PC-9 (cell line): ENCODE measurements at regions not wholly inside any gene's neighbourhood (a gene's known extent, or its start where the extent isn't known, plus 50 kb on each side); places are given as distances from the start of the nearest gene placed in this dataset.

Source experiments
- BruUV-seq: library from RNA; stranded (reverse); fragments of 400-500 nt; replicated peaks from 2 replicates; lab custom pipeline; 2021; lab: Mats Ljungman, UMichigan
- CTCF ChIA-PET: fragments of 300-600 bp; sonication (Branson Sonifier 250); formaldehyde crosslinking; loops from one replicate; lab custom pipeline; 2022; ENCODE audit warnings: antibody characterized with exemption; lab: Charles Lee
- POLR2A ChIA-PET: fragments of 300-600 bp; sonication (Branson Sonifier 250); formaldehyde crosslinking; loops from one replicate; lab custom pipeline; 2022; ENCODE audit warnings: antibody characterized with exemption; ENCODE audit not compliant: unreplicated experiment; lab: Charles Lee
- DNase-seq, 2 experiments: peaks; one replicate each; pipeline versions ENCODE4 v3.0.0 to v3.0.0-alpha.2; 2015 to 2022; ENCODE audit warnings: mixed read lengths in 1 of 2
- H2AFZ ChIP-seq: fragments of 200-600 bp; sonication (generic); 2 replicates; pipeline ENCODE4 v1.8.1; 2017; ENCODE audit warnings: antibody characterized with exemption
- H3F3A ChIP-seq: fragments of 200-600 bp; sonication (generic); 2 replicates; pipeline ENCODE4 v1.8.1; 2017; ENCODE audit warnings: antibody characterized with exemption, mild to moderate bottlenecking, low read depth; ENCODE audit not compliant: insufficient read depth
- H3K27ac ChIP-seq: fragments of 200-600 bp; sonication (generic); 2 replicates; pipeline ENCODE4 v1.6.1; 2016; ENCODE audit warnings: mixed run types
- H3K27me3 ChIP-seq: fragments of 200-600 bp; sonication (generic); 2 replicates; pipeline ENCODE4 v1.6.1; 2016; ENCODE audit warnings: low read depth, mixed run types; ENCODE audit not compliant: insufficient read depth
- H3K36me3 ChIP-seq: fragments of 200-600 bp; sonication (generic); 2 replicates; pipeline ENCODE4 v1.6.1; 2016; ENCODE audit warnings: low read depth, mixed run types
- H3K4me1 ChIP-seq: fragments of 200-600 bp; sonication (generic); replicated peaks from 2 replicates; pipeline ENCODE4 v1.6.1; 2016; ENCODE audit warnings: mixed run types; ENCODE audit not compliant: insufficient read depth
- H3K4me2 ChIP-seq: fragments of 200-600 bp; sonication (generic); 2 replicates; pipeline ENCODE4 v1.6.1; 2017; ENCODE audit warnings: mixed run types
- H3K4me3 ChIP-seq: fragments of 200-600 bp; sonication (generic); 2 replicates; pipeline ENCODE4 v1.6.1; 2016; ENCODE audit warnings: mixed run types
- H3K79me2 ChIP-seq: fragments of 200-600 bp; sonication (generic); 2 replicates; pipeline ENCODE4 v1.6.1; 2017; ENCODE audit warnings: low read depth, mixed run types
- H3K9me2 ChIP-seq: fragments of 200-600 bp; sonication (generic); 2 replicates; pipeline ENCODE4 v1.8.1; 2017; ENCODE audit warnings: mild to moderate bottlenecking; ENCODE audit not compliant: insufficient read depth
- H3K9me3 ChIP-seq: fragments of 200-600 bp; sonication (generic); 2 replicates; pipeline ENCODE4 v1.8.1; 2016; ENCODE audit warnings: low read depth; ENCODE audit not compliant: insufficient read depth
- H4K20me1 ChIP-seq: fragments of 200-600 bp; sonication (generic); 2 replicates; pipeline ENCODE4 v1.8.1; 2017; ENCODE audit not compliant: insufficient read depth
- EZH2 ChIP-seq: fragments of 200-600 bp; sonication (generic); IDR thresholded peaks from 2 replicates; pipeline ENCODE4 v1.8.0; 2017; ENCODE audit warnings: antibody characterized with exemption, low read depth
- intact Hi-C: fragments of 100-400 bp; cut with micrococcal nuclease; formaldehyde crosslinking; loops from one replicate; pipeline ENCODE4 v1.10.0; 2022; ENCODE audit not compliant: unreplicated experiment
- TF ChIP-seq, protein P1 (sequence below): fragments of 200-600 bp; sonication (generic); conservative IDR thresholded peaks from 2 replicates; pipeline ENCODE4 v1.6.1; 2017; ENCODE audit warnings: mixed run types, antibody characterized with exemption, mild to moderate bottlenecking, moderate library complexity

DNA sequence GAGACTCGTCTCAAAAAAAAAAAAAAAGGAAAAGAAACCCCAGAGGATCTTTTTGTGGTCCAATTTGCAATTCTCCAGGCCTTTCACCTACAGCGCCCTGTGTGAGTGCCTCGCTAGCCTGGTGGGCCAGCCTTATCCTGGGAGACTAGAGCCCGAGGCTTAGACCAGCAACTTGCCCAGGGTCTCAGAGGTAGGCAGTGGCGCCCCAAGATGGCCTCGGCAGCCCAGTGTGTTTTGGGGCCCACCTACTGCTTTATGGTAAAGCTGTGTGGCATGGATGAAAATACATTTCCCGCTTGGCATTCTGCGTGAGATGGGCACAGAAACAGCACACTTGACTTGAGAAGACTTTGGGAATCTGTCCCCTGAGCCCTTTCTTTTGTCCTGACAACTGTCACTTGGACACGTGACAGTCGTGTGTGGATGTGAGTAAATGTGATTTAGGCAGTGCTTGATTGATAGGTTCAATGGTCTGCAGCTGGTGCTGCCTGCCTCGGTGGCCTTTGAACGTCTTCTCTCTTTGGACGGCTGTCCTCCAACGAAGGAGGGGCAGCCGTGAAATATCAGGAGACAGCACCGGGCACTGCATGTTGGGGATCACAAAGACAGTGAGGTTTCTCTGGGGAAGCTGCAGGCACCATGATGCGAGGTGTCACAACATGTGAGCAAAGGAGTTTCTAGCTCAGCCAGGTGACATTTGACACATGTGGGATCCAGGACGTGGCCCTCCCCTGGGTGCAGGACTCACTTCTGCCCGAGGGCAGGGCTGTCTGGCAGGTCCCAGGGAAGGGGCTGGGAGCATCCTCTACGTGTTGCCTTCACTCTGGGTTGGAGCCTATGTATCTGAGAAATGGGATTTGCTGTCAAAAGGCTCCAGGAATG lies 209.5 kb upstream of the TWIST2 start:
- ChIA-PET CTCF (no interaction called here), POLR2A (interaction anchor here (0.6 kb wide), 1 partner anchor 135 kb away, joined by 8 read pairs; no protein-coding TSS in a partner anchor)
- H3K27ac ChIP-seq = no peak overlapping the region
- H3K9me2 ChIP-seq = no peaks in the 10 kb centered on the region
- no peak for DNase-seq
- no peaks in the 10 kb centered on the region for H4K20me1 ChIP-seq
- no peak overlapping the region for H3K4me3 ChIP-seq
- H3K4me1 ChIP-seq = peaks cover 17% of the 10 kb centered on the region
- H3K36me3 ChIP-seq = no peaks in the 10 kb centered on the region
- H3K9me3 ChIP-seq = no peaks in the 10 kb centered on the region
- H3K79me2 ChIP-seq = no peaks in the 10 kb centered on the region
- peaks cover 9% of the 10 kb centered on the region; the same call in 1 of the 2 replicates for H3F3A ChIP-seq
- H3K27me3 ChIP-seq = peaks cover 63% of the 10 kb centered on the region
- TF ChIP-seq EZH2 = no peak
- TF ChIP-seq, protein P1, sequence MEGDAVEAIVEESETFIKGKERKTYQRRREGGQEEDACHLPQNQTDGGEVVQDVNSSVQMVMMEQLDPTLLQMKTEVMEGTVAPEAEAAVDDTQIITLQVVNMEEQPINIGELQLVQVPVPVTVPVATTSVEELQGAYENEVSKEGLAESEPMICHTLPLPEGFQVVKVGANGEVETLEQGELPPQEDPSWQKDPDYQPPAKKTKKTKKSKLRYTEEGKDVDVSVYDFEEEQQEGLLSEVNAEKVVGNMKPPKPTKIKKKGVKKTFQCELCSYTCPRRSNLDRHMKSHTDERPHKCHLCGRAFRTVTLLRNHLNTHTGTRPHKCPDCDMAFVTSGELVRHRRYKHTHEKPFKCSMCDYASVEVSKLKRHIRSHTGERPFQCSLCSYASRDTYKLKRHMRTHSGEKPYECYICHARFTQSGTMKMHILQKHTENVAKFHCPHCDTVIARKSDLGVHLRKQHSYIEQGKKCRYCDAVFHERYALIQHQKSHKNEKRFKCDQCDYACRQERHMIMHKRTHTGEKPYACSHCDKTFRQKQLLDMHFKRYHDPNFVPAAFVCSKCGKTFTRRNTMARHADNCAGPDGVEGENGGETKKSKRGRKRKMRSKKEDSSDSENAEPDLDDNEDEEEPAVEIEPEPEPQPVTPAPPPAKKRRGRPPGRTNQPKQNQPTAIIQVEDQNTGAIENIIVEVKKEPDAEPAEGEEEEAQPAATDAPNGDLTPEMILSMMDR = no peak
- intact Hi-C loops = no loop called here
- no peak overlapping the region for H2AFZ ChIP-seq
- H3K4me2 ChIP-seq = no peak overlapping the region
- no TSS peak for BruUV-seq

DNA sequence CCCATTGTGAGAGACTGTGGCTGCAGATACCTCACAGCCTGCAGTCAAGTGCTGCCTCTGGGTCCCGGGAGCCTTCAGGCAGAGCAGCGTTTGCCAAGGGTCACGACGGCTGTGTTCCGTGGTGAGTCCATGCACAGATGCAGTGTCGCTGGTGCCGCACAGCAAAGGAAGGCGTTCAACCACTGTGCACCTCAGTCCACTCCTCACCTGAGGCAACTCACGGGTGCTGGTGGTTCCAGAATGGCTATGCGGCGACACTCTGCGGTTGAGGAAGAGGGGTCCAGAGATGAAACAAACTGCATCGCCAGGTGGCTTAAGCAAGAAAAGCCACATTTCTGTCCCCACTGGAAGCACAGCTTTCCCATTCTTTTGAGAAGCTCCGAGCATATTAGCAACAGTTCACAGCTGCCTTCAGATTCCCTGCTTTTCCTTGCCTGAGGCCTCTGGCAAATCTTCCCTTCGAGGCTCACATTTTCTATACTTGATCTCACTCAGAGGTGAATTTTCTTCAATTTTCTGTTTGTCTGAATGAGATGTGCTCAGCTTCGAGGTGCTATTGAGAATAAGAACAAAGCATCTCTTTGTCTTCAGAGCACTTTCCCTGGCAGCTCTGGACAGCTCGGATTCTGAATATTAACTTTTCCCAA lies 208.8 kb upstream of the TWIST2 start:
- intact Hi-C loops = no loop called here
- peaks cover 56% of the 10 kb centered on the region for H3K27me3 ChIP-seq
- peaks cover 24% of the 10 kb centered on the region for H3K4me1 ChIP-seq
- H3F3A ChIP-seq = peaks cover 9% of the 10 kb centered on the region; the same call in 1 of the 2 replicates
- H3K79me2 ChIP-seq = no peaks in the 10 kb centered on the region
- no peaks in the 10 kb centered on the region for H3K36me3 ChIP-seq
- no TSS peak for BruUV-seq
- ChIA-PET POLR2A (interaction anchor here (0.6 kb wide), 1 partner anchor 134 kb away, joined by 8 read pairs; no protein-coding TSS in a partner anchor), CTCF (no interaction called here)
- no peak overlapping the region for H3K4me2 ChIP-seq
- H4K20me1 ChIP-seq = no peaks in the 10 kb centered on the region
- DNase-seq = no peak
- no peaks in the 10 kb centered on the region for H3K9me3 ChIP-seq
- TF ChIP-seq EZH2 = no peak
- TF ChIP-seq, protein P1 = no peak
- H3K9me2 ChIP-seq = no peaks in the 10 kb centered on the region
- no peak overlapping the region for H3K4me3 ChIP-seq
- no peak overlapping the region for H2AFZ ChIP-seq
- no peak overlapping the region for H3K27ac ChIP-seq

DNA sequence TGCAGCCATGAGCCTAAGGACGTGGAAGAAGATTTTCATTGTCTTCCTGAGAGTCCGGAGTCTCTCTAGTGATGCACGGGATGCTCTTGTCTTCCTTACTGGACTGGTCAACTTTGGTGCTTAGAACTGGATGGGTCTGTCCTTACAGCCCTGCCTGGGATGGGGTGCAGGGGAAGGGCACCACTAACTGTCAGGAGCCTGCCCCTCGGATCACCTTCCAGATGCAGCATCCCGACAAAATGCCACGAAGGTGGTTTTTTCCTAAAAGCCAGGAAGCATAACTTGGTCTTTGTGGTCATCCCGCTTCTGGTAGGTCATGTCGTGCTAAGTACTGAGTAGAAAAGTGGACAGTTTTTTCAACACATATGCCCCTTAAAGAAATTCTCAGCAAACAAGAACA lies 207.4 kb upstream of the TWIST2 start:
- Histone ChIP-seq H3K27me3 (peaks cover 42% of the 10 kb centered on the region), H3K4me1 (peaks cover 37% of the 10 kb centered on the region), H3K9me2 (no peaks in the 10 kb centered on the region), H3K27ac (no peak overlapping the region), H3K36me3 (no peaks in the 10 kb centered on the region), H3K4me3 (no peak overlapping the region), H3F3A (peaks cover 17% of the 10 kb centered on the region; the same call in 1 of the 2 replicates), H4K20me1 (no peaks in the 10 kb centered on the region), H3K9me3 (no peaks in the 10 kb centered on the region), H3K79me2 (no peaks in the 10 kb centered on the region), H2AFZ (no peak overlapping the region), H3K4me2 (no peak overlapping the region)
- TF ChIP-seq, protein P1 = no peak
- no peak for TF ChIP-seq EZH2
- no peak for DNase-seq
- ChIA-PET POLR2A (interaction anchor here (0.7 kb wide), 1 partner anchor 45 kb away, joined by 6 read pairs; no protein-coding TSS in a partner anchor), CTCF (no interaction called here)
- intact Hi-C loops = no loop called here
- no TSS peak for BruUV-seq
